ENCODE measurements at regions not wholly inside any gene's neighbourhood (a gene's known extent, or its start where the extent isn't known, plus 50 kb on each side); places are given as distances from the start of the nearest gene placed in this dataset.
"Not testable (repeated sequence)": the region's sequence is repeated elsewhere in the genome, so short reads cannot be mapped to it uniquely, and the experiment has no call there.

DNA sequence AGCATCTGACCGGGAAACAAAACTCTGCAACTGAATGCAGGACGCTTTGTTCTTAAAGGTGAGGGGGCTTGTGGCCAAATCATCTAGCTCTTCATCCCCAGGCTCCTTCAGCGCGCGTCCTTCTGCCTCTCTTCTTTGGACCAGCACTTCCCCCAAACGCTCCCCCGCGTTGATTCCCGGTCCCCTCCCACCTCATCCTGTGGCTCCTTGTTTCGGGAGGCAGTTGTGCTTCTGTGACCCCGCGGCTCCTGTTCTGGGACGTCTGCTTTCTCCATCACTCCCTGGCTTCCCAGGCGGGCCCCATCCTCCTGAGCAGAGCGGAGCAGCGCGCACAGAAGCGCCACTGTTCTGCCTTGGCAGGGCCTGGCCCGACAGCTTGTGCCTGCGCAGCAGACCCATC is 109.7 kb upstream of the ZNG1E start:
- not testable (repeated sequence) for H3K4me3 Mint-ChIP-seq; DNase-seq (ENCODE audit: low spot score in 2 of 2, unreplicated experiment in 2 of 2); H3K4me1 Mint-ChIP-seq; H3K27me3 Mint-ChIP-seq (ENCODE audit: low read depth); H3K36me3 Mint-ChIP-seq; H3K9me3 Mint-ChIP-seq; H3K27ac Mint-ChIP-seq

- not testable (repeated sequence) for H3K27ac Mint-ChIP-seq; H3K4me3 Mint-ChIP-seq; H3K36me3 Mint-ChIP-seq; H3K27me3 Mint-ChIP-seq (ENCODE audit: low read depth); H3K9me3 Mint-ChIP-seq; H3K4me1 Mint-ChIP-seq; DNase-seq (ENCODE audit: low spot score in 2 of 2, unreplicated experiment in 2 of 2)
Measured at GRCh38 chr9:65519018-65519417, 156.7 kb upstream of the ZNG1E start.

DNA sequence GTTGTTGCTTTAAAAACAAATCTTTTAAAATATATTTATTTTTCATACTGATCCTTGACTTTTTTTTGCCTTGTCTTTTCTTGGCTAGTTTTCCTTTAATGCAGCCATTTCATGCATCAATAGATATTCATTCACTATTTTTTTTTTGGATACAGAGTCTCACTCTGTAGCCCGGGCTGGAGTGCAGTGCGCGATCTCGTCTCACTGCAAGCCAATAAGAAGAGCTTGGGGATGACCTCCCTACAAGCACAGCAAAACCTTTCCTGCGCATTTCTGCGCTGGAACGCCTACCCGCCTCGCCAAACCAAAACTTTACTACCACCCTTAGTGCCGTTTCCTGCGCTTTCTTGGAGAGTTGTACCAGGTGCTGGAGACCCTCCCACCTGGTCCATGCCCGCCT is 161.3 kb upstream of the ZNG1E start:
- not testable (repeated sequence) for H3K27me3 Mint-ChIP-seq (ENCODE audit: low read depth); H3K36me3 Mint-ChIP-seq; H3K4me3 Mint-ChIP-seq; DNase-seq (ENCODE audit: low spot score in 2 of 2, unreplicated experiment in 2 of 2); H3K4me1 Mint-ChIP-seq; H3K9me3 Mint-ChIP-seq; H3K27ac Mint-ChIP-seq

DNA sequence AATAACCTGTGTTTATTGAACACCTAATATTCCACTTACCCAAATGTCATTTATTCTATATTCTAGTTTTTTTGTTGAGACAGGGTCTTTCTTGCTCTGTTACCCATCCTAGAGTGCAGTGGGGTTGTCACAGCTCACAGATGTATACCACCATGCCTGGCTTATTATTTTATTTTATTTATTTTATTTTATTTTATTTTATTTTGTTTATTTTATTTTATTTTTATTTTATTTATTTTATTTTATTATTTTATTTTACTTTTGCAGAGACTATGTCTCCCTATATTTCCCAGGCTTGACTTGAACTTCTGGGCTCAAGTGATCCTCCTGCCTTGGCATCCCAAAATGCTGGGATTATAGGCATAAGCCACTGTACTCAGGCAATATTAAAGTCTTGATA is 167.8 kb upstream of the ZNG1E start:
- H3K4me3 Mint-ChIP-seq; H3K9me3 Mint-ChIP-seq; DNase-seq (ENCODE audit: low spot score in 2 of 2, unreplicated experiment in 2 of 2); H3K4me1 Mint-ChIP-seq; H3K36me3 Mint-ChIP-seq; H3K27ac Mint-ChIP-seq; H3K27me3 Mint-ChIP-seq (ENCODE audit: low read depth): not testable (repeated sequence)

- H3K27me3 Mint-ChIP-seq (ENCODE audit: low read depth); H3K27ac Mint-ChIP-seq; H3K4me1 Mint-ChIP-seq; H3K36me3 Mint-ChIP-seq; DNase-seq (ENCODE audit: low spot score in 2 of 2, unreplicated experiment in 2 of 2); H3K9me3 Mint-ChIP-seq; H3K4me3 Mint-ChIP-seq: not testable (repeated sequence)
Measured at GRCh38 chr9:65504686-65505085, 171.0 kb upstream of the ZNG1E start.

GRCh38 chr9:65503696-65504095 is 172.0 kb upstream of the ZNG1E start:
- H3K27ac Mint-ChIP-seq; H3K27me3 Mint-ChIP-seq (ENCODE audit: low read depth); H3K9me3 Mint-ChIP-seq; H3K4me1 Mint-ChIP-seq; DNase-seq (ENCODE audit: low spot score in 2 of 2, unreplicated experiment in 2 of 2); H3K4me3 Mint-ChIP-seq; H3K36me3 Mint-ChIP-seq: not testable (repeated sequence)

- H3K4me1 Mint-ChIP-seq; H3K27ac Mint-ChIP-seq; H3K36me3 Mint-ChIP-seq; DNase-seq (ENCODE audit: low spot score in 2 of 2, unreplicated experiment in 2 of 2); H3K9me3 Mint-ChIP-seq; H3K27me3 Mint-ChIP-seq (ENCODE audit: low read depth); H3K4me3 Mint-ChIP-seq: not testable (repeated sequence)
Measured at GRCh38 chr9:65482890-65483289, 192.8 kb upstream of the ZNG1E start.

DNA sequence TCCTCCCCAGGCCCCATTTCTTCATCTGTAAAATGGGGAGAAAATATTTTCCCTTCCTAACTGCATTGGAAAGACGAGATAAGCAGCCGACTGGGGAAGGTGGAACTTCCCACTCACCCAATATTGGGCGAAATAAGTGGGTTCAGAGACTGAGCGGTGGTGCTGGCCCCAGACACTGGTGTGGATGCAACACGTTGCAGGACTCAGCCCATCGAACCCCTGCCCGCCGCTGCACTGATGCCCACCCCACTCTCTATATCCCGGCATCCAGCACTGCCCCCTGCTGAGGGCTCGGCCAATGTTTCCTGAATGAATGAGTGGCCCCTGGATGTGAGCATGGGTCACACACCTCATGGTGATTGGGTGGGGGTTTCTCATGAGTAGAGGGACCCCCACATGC is 194.4 kb upstream of the ZNG1E start:
- not testable (repeated sequence) for H3K27me3 Mint-ChIP-seq (ENCODE audit: low read depth); H3K4me1 Mint-ChIP-seq; H3K27ac Mint-ChIP-seq; DNase-seq (ENCODE audit: low spot score in 2 of 2, unreplicated experiment in 2 of 2); H3K36me3 Mint-ChIP-seq; H3K9me3 Mint-ChIP-seq; H3K4me3 Mint-ChIP-seq

DNA sequence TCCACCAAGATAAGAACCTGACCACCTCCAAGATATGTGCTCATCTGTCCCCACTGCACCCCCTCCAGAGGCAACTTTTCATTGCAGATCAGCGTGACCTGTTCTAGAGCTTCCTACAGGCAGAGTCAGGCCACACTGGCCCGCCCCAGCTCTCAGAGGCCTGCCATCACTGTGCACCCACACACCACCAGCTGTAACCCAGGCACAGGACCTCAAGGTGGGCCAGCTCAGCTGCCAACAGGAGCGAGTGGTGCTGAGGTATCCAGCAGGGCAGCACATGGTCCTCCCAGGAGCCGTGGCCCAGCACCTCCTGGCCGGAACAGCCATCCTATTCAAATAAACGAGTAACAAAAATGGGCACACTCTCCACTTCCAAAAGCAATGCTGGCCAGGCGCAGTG is 189.9 kb upstream of the FOXD4L5 start:
- not testable (repeated sequence) for H3K27ac Mint-ChIP-seq; H3K4me1 Mint-ChIP-seq; DNase-seq (ENCODE audit: low spot score in 2 of 2, unreplicated experiment in 2 of 2); H3K36me3 Mint-ChIP-seq; H3K27me3 Mint-ChIP-seq (ENCODE audit: low read depth); H3K9me3 Mint-ChIP-seq; H3K4me3 Mint-ChIP-seq

GRCh38 chr9:65473059-65473822 is 188.2 kb upstream of the FOXD4L5 start:
- DNase-seq (ENCODE audit: low spot score in 2 of 2, unreplicated experiment in 2 of 2); H3K27ac Mint-ChIP-seq; H3K27me3 Mint-ChIP-seq (ENCODE audit: low read depth); H3K9me3 Mint-ChIP-seq; H3K4me3 Mint-ChIP-seq; H3K36me3 Mint-ChIP-seq; H3K4me1 Mint-ChIP-seq: not testable (repeated sequence)

DNA sequence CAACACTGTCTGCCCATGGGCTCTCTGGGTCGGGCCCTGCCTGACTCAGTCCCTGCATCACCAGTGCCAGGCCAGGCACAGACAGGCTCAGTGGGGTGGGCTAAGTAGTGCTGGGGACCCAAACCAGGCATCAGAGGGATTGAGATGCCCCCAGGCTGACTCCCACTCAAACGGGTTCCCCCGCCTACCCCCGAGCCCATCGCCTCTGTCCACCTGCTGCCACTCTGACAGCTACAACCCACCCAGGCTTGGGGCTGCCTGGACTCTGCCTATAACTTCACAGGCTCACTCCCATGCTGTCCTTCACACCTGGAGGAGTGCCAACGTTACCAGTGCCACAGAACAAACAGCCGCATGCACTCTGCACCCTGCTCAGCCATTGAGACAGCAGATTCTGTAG is 186.1 kb upstream of the FOXD4L5 start:
- not testable (repeated sequence) for H3K27me3 Mint-ChIP-seq (ENCODE audit: low read depth); H3K4me1 Mint-ChIP-seq; H3K4me3 Mint-ChIP-seq; H3K27ac Mint-ChIP-seq; H3K9me3 Mint-ChIP-seq; H3K36me3 Mint-ChIP-seq; DNase-seq (ENCODE audit: low spot score in 2 of 2, unreplicated experiment in 2 of 2)

GRCh38 chr9:65466911-65467734 is 182.1 kb upstream of the FOXD4L5 start:
- H3K4me3 Mint-ChIP-seq; H3K36me3 Mint-ChIP-seq; H3K4me1 Mint-ChIP-seq; DNase-seq (ENCODE audit: low spot score in 2 of 2, unreplicated experiment in 2 of 2); H3K27me3 Mint-ChIP-seq (ENCODE audit: low read depth); H3K27ac Mint-ChIP-seq: not testable (repeated sequence)
- H3K9me3 Mint-ChIP-seq: peaks cover 36% of the 10 kb centered on the region

- H3K4me1 Mint-ChIP-seq: not testable (repeated sequence)
Measured at GRCh38 chr9:65465246-65465895, 180.4 kb upstream of the FOXD4L5 start.

DNA sequence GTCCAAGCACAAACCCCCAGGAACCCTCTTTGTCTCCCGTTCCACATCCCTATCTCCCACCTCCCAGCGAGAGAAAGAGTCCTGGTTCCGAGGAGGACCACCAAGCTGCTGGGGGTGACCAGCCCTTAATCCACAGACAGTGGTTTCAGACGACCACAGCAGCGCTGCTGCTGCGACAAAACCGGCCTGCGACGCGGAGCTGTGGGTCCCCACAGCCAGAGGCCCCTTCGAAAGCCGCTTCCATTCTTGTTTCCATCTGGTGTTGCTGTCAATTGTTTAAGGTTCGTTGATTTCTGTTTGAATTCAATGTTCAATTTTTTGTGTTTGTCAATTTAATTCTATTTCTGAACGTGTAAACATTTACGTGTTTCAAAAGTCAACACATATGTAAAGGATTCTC is 177.5 kb upstream of the FOXD4L5 start:
- peaks cover 44% of the 10 kb centered on the region for H3K9me3 Mint-ChIP-seq
- H3K4me1 Mint-ChIP-seq; H3K27me3 Mint-ChIP-seq (ENCODE audit: low read depth); H3K4me3 Mint-ChIP-seq; H3K27ac Mint-ChIP-seq; H3K36me3 Mint-ChIP-seq; DNase-seq (ENCODE audit: low spot score in 2 of 2, unreplicated experiment in 2 of 2): not testable (repeated sequence)

More at GRCh38 chr9:65465246-65465895, 180.4 kb upstream of the FOXD4L5 start:
- not testable (repeated sequence) for H3K27ac Mint-ChIP-seq; H3K4me3 Mint-ChIP-seq; DNase-seq (ENCODE audit: low spot score in 2 of 2, unreplicated experiment in 2 of 2); H3K27me3 Mint-ChIP-seq (ENCODE audit: low read depth); H3K36me3 Mint-ChIP-seq
- peaks cover 41% of the 10 kb centered on the region for H3K9me3 Mint-ChIP-seq
